ENCODE measurements at regions not wholly inside any gene's neighbourhood (a gene's known extent, or its start where the extent isn't known, plus 50 kb on each side); places are given as distances from the start of the nearest gene placed in this dataset.

DNA sequence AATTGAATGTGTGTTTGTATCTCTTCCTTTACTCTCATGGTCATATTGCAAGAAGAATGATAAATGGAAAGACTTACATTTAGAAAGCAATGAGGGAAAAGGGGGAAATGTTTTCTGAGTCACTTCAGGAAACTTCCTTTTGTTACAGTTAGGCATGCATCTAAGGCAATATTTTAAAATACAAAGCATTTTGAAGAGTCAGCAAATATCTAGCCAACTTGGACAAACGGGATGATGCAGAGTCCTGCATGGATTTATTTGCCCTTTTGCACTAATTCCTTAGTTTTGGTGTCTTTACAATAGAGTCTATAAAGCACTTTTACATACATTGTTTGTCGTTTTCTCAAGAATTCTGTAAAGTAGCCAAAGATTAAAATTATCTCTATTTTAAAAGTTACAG, 286.2 kb upstream of the UBE2E2 start:
- TF ChIP-seq POLR2A (IDR thresholded peaks at IDR 0.05; ENCODE audit: low read length): no peak
- no peak for TF ChIP-seq GATA1 (IDR thresholded peaks at IDR 0.05; ENCODE audit: low read depth, low read length)

Measured in erythroblast (primary cell).